Panc1 (cell line): ENCODE measurements at regions not wholly inside any gene's neighbourhood (a gene's known extent, or its start where the extent isn't known, plus 50 kb on each side); places are given as distances from the start of the nearest gene placed in this dataset.

Experiments used
- ATAC-seq: fragments of 200-7000 bp; cut with Tn5 transposase; 2 replicates; pipeline ENCODE4 v1.9.1; 2020; ENCODE audit warnings: mild to moderate bottlenecking, moderate library complexity
- BruUV-seq: library from RNA; stranded (reverse); fragments of 400-500 nt; replicated peaks from 2 replicates; lab custom pipeline; 2021; lab: Mats Ljungman, UMichigan
- CTCF ChIA-PET: fragments of 300-600 bp; sonication (Branson Sonifier 250); formaldehyde crosslinking; loops from one replicate; lab custom pipeline; 2022; ENCODE audit warnings: antibody characterized with exemption; lab: Charles Lee
- POLR2A ChIA-PET: fragments of 300-600 bp; sonication (Branson Sonifier 250); formaldehyde crosslinking; loops from one replicate; lab custom pipeline; 2022; ENCODE audit warnings: antibody characterized with exemption; lab: Charles Lee
- DNase-seq: peaks from one replicate; pipeline ENCODE4 v3.0.0-alpha.2; 2010; ENCODE audit warnings: low read depth, low spot score
- H3K27ac ChIP-seq: 2 replicates; pipeline ENCODE4 v1.5.1; 2011; ENCODE audit warnings: mild to moderate bottlenecking, low read length, inconsistent platforms
- H3K27me3 ChIP-seq: fragments of 200-500 bp; sonication (Bioruptor generic); 2 replicates; pipeline ENCODE4 v1.6.0; 2014; ENCODE audit warnings: low read length, inconsistent platforms; ENCODE audit not compliant: control insufficient read depth, insufficient read depth
- H3K36me3 ChIP-seq: fragments of 200-500 bp; sonication (Bioruptor generic); 2 replicates; pipeline ENCODE4 v1.5.1; 2014; ENCODE audit warnings: inconsistent platforms, mild to moderate bottlenecking, low read length, moderate library complexity; ENCODE audit not compliant: control insufficient read depth, insufficient read depth
- H3K4me1 ChIP-seq: 2 replicates; pipeline ENCODE4 v1.5.1; 2011; ENCODE audit warnings: inconsistent platforms, mild to moderate bottlenecking, low read length, moderate library complexity; ENCODE audit not compliant: control insufficient read depth, insufficient read depth
- H3K4me3 ChIP-seq, 2 experiments: 2 replicates each; pipeline ENCODE4 v1.5.1; 2011 to 2012; ENCODE audit warnings: low read depth in 2 of 2, low read length in 2 of 2, mild to moderate bottlenecking in 2 of 2, inconsistent platforms in 1 of 2, moderate library complexity in 1 of 2
- H3K9me3 ChIP-seq: fragments of 200-500 bp; sonication (Bioruptor generic); 2 replicates; pipeline ENCODE4 v1.5.1; 2014; ENCODE audit warnings: low read depth, mild to moderate bottlenecking, inconsistent platforms, low read length, moderate library complexity; ENCODE audit not compliant: control insufficient read depth, insufficient read depth
- POLR2AphosphoS5 ChIP-seq: IDR thresholded peaks from 2 replicates; pipeline ENCODE4 v1.6.1; 2012; ENCODE audit warnings: mild to moderate bottlenecking, low read depth, low read length, moderate library complexity
- SIN3A ChIP-seq: IDR thresholded peaks from 2 replicates; pipeline ENCODE4 v1.6.1; 2012; ENCODE audit warnings: low read depth, mild to moderate bottlenecking, low read length, moderate library complexity, borderline replicate concordance; ENCODE audit not compliant: insufficient read depth
- TCF7L2 ChIP-seq: IDR thresholded peaks from 2 replicates; pipeline ENCODE4 v1.6.1; 2011; ENCODE audit warnings: mild to moderate bottlenecking, low read depth, low read length, inconsistent platforms
- in situ Hi-C: cut with HindIII; loops from 2 replicates; pipeline ENCODE4 v1.10.0; 2016; ENCODE audit warnings: low sequenced_read_pairs, low pct_unique_long_range_greater_than_20kb
- intact Hi-C: fragments of 100-400 bp; cut with micrococcal nuclease; formaldehyde crosslinking; loops from one replicate; pipeline ENCODE4 v1.10.0; 2022; ENCODE audit not compliant: unreplicated experiment
- TF ChIP-seq, protein P1 (sequence below), 2 experiments: IDR thresholded peaks; 2 replicates each; pipeline ENCODE4 v1.6.1; 2011 to 2012; ENCODE audit warnings: low read depth in 2 of 2, control low read depth in 1 of 2, low read length in 1 of 2, mild to moderate bottlenecking in 1 of 2, moderate library complexity in 1 of 2; ENCODE audit not compliant: insufficient read depth in 1 of 2
- TF ChIP-seq, protein P2 (sequence below): fragments of 450-650 bp; IDR thresholded peaks from 2 replicates; pipeline ENCODE4 v1.5.1; 2017; ENCODE audit warnings: mild to moderate bottlenecking

DNA sequence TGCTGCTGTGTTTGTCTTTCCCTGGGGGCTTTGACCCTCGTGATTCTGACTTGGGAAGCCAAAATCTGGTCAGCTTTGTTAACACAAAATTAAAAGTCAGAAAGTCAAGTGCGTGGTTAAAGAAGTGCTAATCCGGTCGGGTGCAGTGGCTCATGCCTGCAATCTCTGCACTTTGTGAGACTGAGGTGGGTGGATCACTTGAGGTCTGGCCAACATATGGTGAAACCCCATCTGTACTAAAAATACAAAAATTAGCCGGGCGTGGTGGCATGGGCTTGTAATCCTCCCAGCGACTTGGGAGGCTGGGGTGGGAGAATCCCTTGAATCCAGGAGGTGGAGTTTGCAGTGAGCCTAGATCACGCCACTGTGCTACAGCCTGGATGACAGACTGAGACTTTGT is 844.6 kb downstream of the VRK1 start:
- H3K27ac ChIP-seq: no peak overlapping the region
- POLR2A ChIA-PET: no interaction called here
- CTCF ChIA-PET: no interaction called here
- BruUV-seq: no TSS peak
- H3K36me3 ChIP-seq: no peaks in the 10 kb centered on the region
- TF ChIP-seq SIN3A (no peak), POLR2AphosphoS5 (no peak)
- TF ChIP-seq, protein P1, sequence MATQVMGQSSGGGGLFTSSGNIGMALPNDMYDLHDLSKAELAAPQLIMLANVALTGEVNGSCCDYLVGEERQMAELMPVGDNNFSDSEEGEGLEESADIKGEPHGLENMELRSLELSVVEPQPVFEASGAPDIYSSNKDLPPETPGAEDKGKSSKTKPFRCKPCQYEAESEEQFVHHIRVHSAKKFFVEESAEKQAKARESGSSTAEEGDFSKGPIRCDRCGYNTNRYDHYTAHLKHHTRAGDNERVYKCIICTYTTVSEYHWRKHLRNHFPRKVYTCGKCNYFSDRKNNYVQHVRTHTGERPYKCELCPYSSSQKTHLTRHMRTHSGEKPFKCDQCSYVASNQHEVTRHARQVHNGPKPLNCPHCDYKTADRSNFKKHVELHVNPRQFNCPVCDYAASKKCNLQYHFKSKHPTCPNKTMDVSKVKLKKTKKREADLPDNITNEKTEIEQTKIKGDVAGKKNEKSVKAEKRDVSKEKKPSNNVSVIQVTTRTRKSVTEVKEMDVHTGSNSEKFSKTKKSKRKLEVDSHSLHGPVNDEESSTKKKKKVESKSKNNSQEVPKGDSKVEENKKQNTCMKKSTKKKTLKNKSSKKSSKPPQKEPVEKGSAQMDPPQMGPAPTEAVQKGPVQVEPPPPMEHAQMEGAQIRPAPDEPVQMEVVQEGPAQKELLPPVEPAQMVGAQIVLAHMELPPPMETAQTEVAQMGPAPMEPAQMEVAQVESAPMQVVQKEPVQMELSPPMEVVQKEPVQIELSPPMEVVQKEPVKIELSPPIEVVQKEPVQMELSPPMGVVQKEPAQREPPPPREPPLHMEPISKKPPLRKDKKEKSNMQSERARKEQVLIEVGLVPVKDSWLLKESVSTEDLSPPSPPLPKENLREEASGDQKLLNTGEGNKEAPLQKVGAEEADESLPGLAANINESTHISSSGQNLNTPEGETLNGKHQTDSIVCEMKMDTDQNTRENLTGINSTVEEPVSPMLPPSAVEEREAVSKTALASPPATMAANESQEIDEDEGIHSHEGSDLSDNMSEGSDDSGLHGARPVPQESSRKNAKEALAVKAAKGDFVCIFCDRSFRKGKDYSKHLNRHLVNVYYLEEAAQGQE (IDR thresholded peaks at IDR 0.05; ENCODE audit: insufficient read depth in 1 of 2, low read depth in 2 of 2, low read length in 1 of 2): no peak
- TF ChIP-seq, protein P2, sequence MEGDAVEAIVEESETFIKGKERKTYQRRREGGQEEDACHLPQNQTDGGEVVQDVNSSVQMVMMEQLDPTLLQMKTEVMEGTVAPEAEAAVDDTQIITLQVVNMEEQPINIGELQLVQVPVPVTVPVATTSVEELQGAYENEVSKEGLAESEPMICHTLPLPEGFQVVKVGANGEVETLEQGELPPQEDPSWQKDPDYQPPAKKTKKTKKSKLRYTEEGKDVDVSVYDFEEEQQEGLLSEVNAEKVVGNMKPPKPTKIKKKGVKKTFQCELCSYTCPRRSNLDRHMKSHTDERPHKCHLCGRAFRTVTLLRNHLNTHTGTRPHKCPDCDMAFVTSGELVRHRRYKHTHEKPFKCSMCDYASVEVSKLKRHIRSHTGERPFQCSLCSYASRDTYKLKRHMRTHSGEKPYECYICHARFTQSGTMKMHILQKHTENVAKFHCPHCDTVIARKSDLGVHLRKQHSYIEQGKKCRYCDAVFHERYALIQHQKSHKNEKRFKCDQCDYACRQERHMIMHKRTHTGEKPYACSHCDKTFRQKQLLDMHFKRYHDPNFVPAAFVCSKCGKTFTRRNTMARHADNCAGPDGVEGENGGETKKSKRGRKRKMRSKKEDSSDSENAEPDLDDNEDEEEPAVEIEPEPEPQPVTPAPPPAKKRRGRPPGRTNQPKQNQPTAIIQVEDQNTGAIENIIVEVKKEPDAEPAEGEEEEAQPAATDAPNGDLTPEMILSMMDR: no peak
- H3K27me3 ChIP-seq: no peaks in the 10 kb centered on the region
- no peak for DNase-seq
- in situ Hi-C loops (no loop called here), intact Hi-C loops (no loop called here)
- no peak overlapping the region for H3K4me3 ChIP-seq
- H3K9me3 ChIP-seq: no peaks in the 10 kb centered on the region
- no peak for ATAC-seq
- no peaks in the 10 kb centered on the region for H3K4me1 ChIP-seq

DNA sequence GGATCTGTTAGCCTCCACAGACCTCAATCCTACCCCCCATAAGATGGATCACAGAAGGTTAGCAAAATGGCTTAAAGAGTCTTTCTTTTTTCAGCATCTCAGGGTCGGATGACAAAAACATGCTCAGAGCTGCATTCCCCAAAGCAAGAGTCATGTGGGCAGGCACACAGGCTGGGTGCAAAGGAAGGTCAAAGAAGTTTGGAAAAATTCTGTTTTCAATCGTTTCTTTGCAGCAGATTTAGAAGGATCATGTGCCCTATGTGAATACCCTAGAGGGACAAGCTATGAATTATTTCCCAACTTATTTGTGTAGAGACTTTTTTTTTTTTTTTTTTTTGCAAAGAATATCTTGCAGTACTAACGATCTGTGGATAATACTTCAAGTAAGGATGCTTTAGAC is 845.4 kb downstream of the VRK1 start:
- Histone ChIP-seq H3K4me3 (no peak overlapping the region), H3K9me3 (no peaks in the 10 kb centered on the region), H3K27ac (no peak overlapping the region), H3K4me1 (no peaks in the 10 kb centered on the region), H3K27me3 (no peaks in the 10 kb centered on the region), H3K36me3 (no peaks in the 10 kb centered on the region)
- TF ChIP-seq POLR2AphosphoS5 (no peak), TCF7L2 (no peak), SIN3A (no peak)
- TF ChIP-seq, protein P2: no peak
- TF ChIP-seq, protein P1 (IDR thresholded peaks at IDR 0.05; ENCODE audit: insufficient read depth in 1 of 2, low read depth in 2 of 2, low read length in 1 of 2): no peak
- in situ Hi-C loops: no loop called here
- ATAC-seq (no peak), DNase-seq (no peak)
- CTCF ChIA-PET: no interaction called here
- POLR2A ChIA-PET: no interaction called here
- intact Hi-C loops: no loop called here
- no TSS peak for BruUV-seq
